Trophoblast cell (in vitro differentiated cells and primary cell): ENCODE measurements at regions not wholly inside any gene's neighbourhood (a gene's known extent, or its start where the extent isn't known, plus 50 kb on each side); places are given as distances from the start of the nearest gene placed in this dataset.

ENCODE experiments used
- DNase-seq, 2 donors: peaks; one replicate each; pipeline ENCODE4 v3.0.0-alpha.2; 2016
- H2AFZ ChIP-seq: 2 replicates; pipeline ENCODE4 v1.6.1; 2013; ENCODE audit warnings: low read length, moderate library complexity, mild to moderate bottlenecking; ENCODE audit not compliant: insufficient read depth, poor library complexity
- H2AK5ac ChIP-seq: 2 replicates; pipeline ENCODE4 v1.6.1; 2013; ENCODE audit warnings: mild to moderate bottlenecking, low read length
- H2BK120ac ChIP-seq: 2 replicates; pipeline ENCODE4 v1.6.1; 2013; ENCODE audit warnings: low read length, mild to moderate bottlenecking, moderate library complexity; ENCODE audit not compliant: insufficient read depth, poor library complexity
- H2BK12ac ChIP-seq: 2 replicates; pipeline ENCODE4 v1.6.1; 2013; ENCODE audit warnings: mild to moderate bottlenecking, low read length, moderate library complexity
- H2BK5ac ChIP-seq: 2 replicates; pipeline ENCODE4 v1.6.1; 2013; ENCODE audit warnings: low read length, low read depth, moderate library complexity, mild to moderate bottlenecking; ENCODE audit not compliant: poor library complexity
- H3K14ac ChIP-seq: 2 replicates; pipeline ENCODE4 v1.6.1; 2013; ENCODE audit warnings: mild to moderate bottlenecking, low read length
- H3K18ac ChIP-seq: 2 replicates; pipeline ENCODE4 v1.6.1; 2013; ENCODE audit warnings: mild to moderate bottlenecking, low read length
- H3K23ac ChIP-seq: 2 replicates; pipeline ENCODE4 v1.6.1; 2013; ENCODE audit warnings: low read length
- H3K27ac ChIP-seq: 2 replicates; pipeline ENCODE4 v1.5.1; 2013; ENCODE audit warnings: low read depth, mild to moderate bottlenecking, inconsistent platforms, low read length, moderate library complexity
- H3K27me3 ChIP-seq: 2 replicates; pipeline ENCODE4 v1.6.1; 2013; ENCODE audit warnings: inconsistent platforms, mild to moderate bottlenecking, low read length, moderate library complexity; ENCODE audit not compliant: insufficient read depth
- H3K36me3 ChIP-seq, 2 experiments: 1 replicate in 1 of 2; 2 replicates in 1 of 2; pipeline ENCODE4 v1.6.1; 2013; ENCODE audit warnings: low read length in 2 of 2, mild to moderate bottlenecking in 2 of 2, moderate library complexity in 1 of 2; ENCODE audit not compliant: insufficient read depth in 2 of 2, control insufficient read depth in 1 of 2
- H3K4ac ChIP-seq: 2 replicates; pipeline ENCODE4 v1.6.1; 2013; ENCODE audit warnings: low read depth, mild to moderate bottlenecking, low read length, moderate library complexity
- H3K4me1 ChIP-seq, 2 experiments: 1 replicate in 1 of 2; 2 replicates in 1 of 2; pipeline ENCODE4 v1.6.1; 2013; ENCODE audit warnings: low read length in 2 of 2, mild to moderate bottlenecking in 2 of 2, moderate library complexity in 1 of 2; ENCODE audit not compliant: insufficient read depth in 2 of 2, control insufficient read depth in 1 of 2
- H3K4me2 ChIP-seq: 2 replicates; pipeline ENCODE4 v1.6.1; 2013; ENCODE audit warnings: inconsistent platforms, mild to moderate bottlenecking, low read length, moderate library complexity
- H3K4me3 ChIP-seq: 2 replicates; pipeline ENCODE4 v1.5.1; 2013; ENCODE audit warnings: mild to moderate bottlenecking, low read depth, low read length, inconsistent platforms
- H3K79me1 ChIP-seq: one replicate; pipeline ENCODE4 v1.6.1; 2013; ENCODE audit warnings: low read length
- H3K79me2 ChIP-seq: 2 replicates; pipeline ENCODE4 v1.6.1; 2013; ENCODE audit warnings: low read length, mild to moderate bottlenecking; ENCODE audit not compliant: control insufficient read depth, insufficient read depth, poor library complexity
- H3K9ac ChIP-seq: 2 replicates; pipeline ENCODE4 v1.6.1; 2013; ENCODE audit warnings: mild to moderate bottlenecking, low read length
- H3K9me3 ChIP-seq: 2 replicates; pipeline ENCODE4 v1.6.1; 2013; ENCODE audit warnings: low read depth, mild to moderate bottlenecking, control low read depth, inconsistent platforms, low read length; ENCODE audit not compliant: insufficient read depth
- H4K12ac ChIP-seq: 2 replicates; pipeline ENCODE4 v1.6.1; 2013; ENCODE audit warnings: low read depth, mild to moderate bottlenecking, low read length, moderate library complexity
- H4K8ac ChIP-seq: 2 replicates; pipeline ENCODE4 v1.6.1; 2013; ENCODE audit warnings: low read depth, mild to moderate bottlenecking, low read length, moderate library complexity
- H4K91ac ChIP-seq: one replicate; pipeline ENCODE4 v1.6.1; 2013; ENCODE audit warnings: low read depth, mild to moderate bottlenecking, low read length, moderate library complexity
- WGBS: extraction: QIAGEN DNeasy Blood & Tissue Kit; methylation state at CpG from one replicate; pipeline ENCODE4 v1.1.7; 2013; ENCODE audit warnings: missing lambda C conversion rate; ENCODE audit not compliant: insufficient read length, insufficient coverage; ENCODE audit errors: extremely low coverage; 5-methylcytosine and 5-hydroxymethylcytosine counted together

- H3K4me1 ChIP-seq, result peaks cover 2 to 7% of the 10 kb centered on the region in 2 experiments
- DNase-seq, result no peak
- H3K4me3 ChIP-seq, result no peak overlapping the region
- H3K79me1 ChIP-seq, result no peaks in the 10 kb centered on the region
- H3K79me2 ChIP-seq, result no peaks in the 10 kb centered on the region
- no peak overlapping the region for H3K27ac ChIP-seq
- no peak overlapping the region for H2AFZ ChIP-seq
- no peaks in the 10 kb centered on the region for H3K27me3 ChIP-seq
- no peak overlapping the region for H3K23ac ChIP-seq
- no CpG with 5 or more reads among the region's 3 CpGs for WGBS
- H3K18ac ChIP-seq, result no peak overlapping the region
- H2BK5ac ChIP-seq, result no peak overlapping the region
- H2BK12ac ChIP-seq, result no peak overlapping the region
- H4K91ac ChIP-seq, result no peak overlapping the region
- H4K12ac ChIP-seq, result no peak overlapping the region
- no peak overlapping the region for H3K9ac ChIP-seq
- no peaks in the 10 kb centered on the region for H3K9me3 ChIP-seq
- H3K4me2 ChIP-seq, result no peak overlapping the region
- H3K36me3 ChIP-seq, result no peaks in the 10 kb centered on the region
- no peak overlapping the region for H2BK120ac ChIP-seq
- no peak overlapping the region for H3K14ac ChIP-seq
- no peak overlapping the region for H4K8ac ChIP-seq
- H3K4ac ChIP-seq, result no peak overlapping the region
- no peak overlapping the region for H2AK5ac ChIP-seq
Measured at GRCh38 chr20:12597551-12597950, 411.2 kb upstream of the SPTLC3 start.

GRCh38 chr20:12598894-12599293 is 409.9 kb upstream of the SPTLC3 start:
- H2AK5ac ChIP-seq, result no peak overlapping the region
- WGBS, result no CpG with 5 or more reads among the region's 3 CpGs
- DNase-seq, result no peak

GRCh38 chr20:12599494-12599893 is 409.3 kb upstream of the SPTLC3 start:
- H2BK12ac ChIP-seq, result no peak overlapping the region
- H3K9me3 ChIP-seq, result no peaks in the 10 kb centered on the region
- no peak overlapping the region for H4K8ac ChIP-seq
- no peaks in the 10 kb centered on the region for H3K4me1 ChIP-seq
- no peak overlapping the region for H3K4me3 ChIP-seq
- H3K79me2 ChIP-seq, result no peaks in the 10 kb centered on the region
- no peak overlapping the region for H2BK120ac ChIP-seq
- no peak overlapping the region for H4K12ac ChIP-seq
- no peak overlapping the region for H3K9ac ChIP-seq
- no peak overlapping the region for H3K18ac ChIP-seq
- no peaks in the 10 kb centered on the region for H3K79me1 ChIP-seq
- DNase-seq, result no peak
- H3K4me2 ChIP-seq, result no peak overlapping the region
- no peak overlapping the region for H3K4ac ChIP-seq
- no peak overlapping the region for H3K27ac ChIP-seq
- H3K23ac ChIP-seq, result no peak overlapping the region
- no peak overlapping the region for H2AFZ ChIP-seq
- no peak overlapping the region for H2BK5ac ChIP-seq
- no peak overlapping the region for H4K91ac ChIP-seq
- no peak overlapping the region for H2AK5ac ChIP-seq
- no peaks in the 10 kb centered on the region for H3K27me3 ChIP-seq
- no peaks in the 10 kb centered on the region for H3K36me3 ChIP-seq
- H3K14ac ChIP-seq, result no peak overlapping the region

More at GRCh38 chr20:12598894-12599293, 409.9 kb upstream of the SPTLC3 start:
- Histone ChIP-seq H3K4me3 (no peak overlapping the region), H3K9ac (no peak overlapping the region), H3K79me1 (no peaks in the 10 kb centered on the region), H3K18ac (no peak overlapping the region), H2BK5ac (no peak overlapping the region), H2BK12ac (no peak overlapping the region), H4K91ac (no peak overlapping the region), H3K23ac (no peak overlapping the region), H3K14ac (no peak overlapping the region), H4K8ac (no peak overlapping the region), H3K27me3 (no peaks in the 10 kb centered on the region), H2AFZ (no peak overlapping the region), H2BK120ac (no peak overlapping the region), H3K4ac (no peak overlapping the region), H3K9me3 (no peaks in the 10 kb centered on the region), H3K4me1 (no peaks in the 10 kb centered on the region), H4K12ac (no peak overlapping the region), H3K4me2 (no peak overlapping the region), H3K36me3 (no peaks in the 10 kb centered on the region), H3K27ac (no peak overlapping the region), H3K79me2 (no peaks in the 10 kb centered on the region)

- Histone ChIP-seq H3K9me3 (no peaks in the 10 kb centered on the region), H3K4me3 (no peak overlapping the region), H2AFZ (no peak overlapping the region), H3K27me3 (no peaks in the 10 kb centered on the region), H4K91ac (no peak overlapping the region), H3K9ac (no peak overlapping the region), H4K12ac (no peak overlapping the region), H2BK12ac (no peak overlapping the region), H3K23ac (no peak overlapping the region), H3K79me1 (no peaks in the 10 kb centered on the region), H3K36me3 (no peaks in the 10 kb centered on the region), H2AK5ac (no peak overlapping the region), H3K79me2 (no peaks in the 10 kb centered on the region), H2BK5ac (no peak overlapping the region), H3K14ac (no peak overlapping the region), H3K27ac (no peak overlapping the region), H3K4ac (no peak overlapping the region), H3K4me1 (no peaks in the 10 kb centered on the region), H4K8ac (no peak overlapping the region), H2BK120ac (no peak overlapping the region), H3K4me2 (no peak overlapping the region), H3K18ac (no peak overlapping the region)
- no CpG with 5 or more reads among the region's 2 CpGs for WGBS
- DNase-seq, result no peak
Measured at GRCh38 chr20:12605751-12606150, 403.0 kb upstream of the SPTLC3 start.
